Subcutaneous abdominal adipose tissue (tissue), 5 donors: ENCODE measurements at regions not wholly inside any gene's neighbourhood (a gene's known extent, or its start where the extent isn't known, plus 50 kb on each side); places are given as distances from the start of the nearest gene placed in this dataset.

Experiments used
- H3K27ac ChIP-seq: one replicate; pipeline ENCODE4 v1.7.0; 2013; ENCODE audit warnings: low read depth, mild to moderate bottlenecking, inconsistent platforms, low read length, moderate library complexity
- H3K27me3 ChIP-seq, 5 donors: one replicate each; pipeline ENCODE4 v1.7.0; 2013; ENCODE audit warnings: low read length in 5 of 5, inconsistent platforms in 1 of 5; ENCODE audit not compliant: control insufficient read depth in 5 of 5, insufficient read depth in 4 of 5
- H3K36me3 ChIP-seq, 5 donors: one replicate each; pipeline ENCODE4 v1.7.0; 2013; ENCODE audit warnings: low read length in 5 of 5; ENCODE audit not compliant: control insufficient read depth in 5 of 5, insufficient read depth in 5 of 5
- H3K4me1 ChIP-seq, 5 donors: one replicate each; pipeline ENCODE4 v1.7.0; 2013; ENCODE audit warnings: low read length in 5 of 5, mild to moderate bottlenecking in 3 of 5, moderate library complexity in 1 of 5; ENCODE audit not compliant: control insufficient read depth in 5 of 5, insufficient read depth in 5 of 5
- H3K4me3 ChIP-seq, 5 donors: one replicate each; pipeline ENCODE4 v1.7.0; 2013; ENCODE audit warnings: low read length in 5 of 5, low read depth in 1 of 5
- H3K9ac ChIP-seq, 5 donors: one replicate each; pipeline ENCODE4 v1.7.0; 2013; ENCODE audit warnings: low read length in 5 of 5, mild to moderate bottlenecking in 4 of 5, moderate library complexity in 3 of 5
- H3K9me3 ChIP-seq, 5 donors: one replicate each; pipeline ENCODE4 v1.7.0; 2013; ENCODE audit warnings: low read length in 5 of 5; ENCODE audit not compliant: control insufficient read depth in 5 of 5
- donor health status: healthy.
- donor health status: healthy.
- donor health status: healthy.
- donor health status: healthy.
- donor health status: healthy.

GRCh38 chr12:127675936-127676335 lies 591.0 kb upstream of the TMEM132C start:
- peaks cover 0 to 2% (median 0%) of the 10 kb centered on the region in 5 donors for H3K27me3 ChIP-seq
- H3K9me3 ChIP-seq: no peaks in the 10 kb centered on the region
- H3K4me1 ChIP-seq: peaks cover 0 to 7% (median 4%) of the 10 kb centered on the region in 5 donors
- H3K4me3 ChIP-seq: no peak overlapping the region
- H3K27ac ChIP-seq: no peak overlapping the region
- no peak overlapping the region for H3K9ac ChIP-seq
- H3K36me3 ChIP-seq: no peaks in the 10 kb centered on the region

- H3K27ac ChIP-seq: no peak overlapping the region
- no peaks in the 10 kb centered on the region for H3K36me3 ChIP-seq
- H3K9me3 ChIP-seq: no peaks in the 10 kb centered on the region
- H3K4me1 ChIP-seq: peaks cover 0 to 7% (median 4%) of the 10 kb centered on the region in 5 donors
- H3K9ac ChIP-seq: no peak overlapping the region
- H3K27me3 ChIP-seq: peaks cover 0 to 2% (median 0%) of the 10 kb centered on the region in 5 donors
- H3K4me3 ChIP-seq: no peak overlapping the region
Measured at GRCh38 chr12:127677537-127678131, 589.3 kb upstream of the TMEM132C start.

DNA sequence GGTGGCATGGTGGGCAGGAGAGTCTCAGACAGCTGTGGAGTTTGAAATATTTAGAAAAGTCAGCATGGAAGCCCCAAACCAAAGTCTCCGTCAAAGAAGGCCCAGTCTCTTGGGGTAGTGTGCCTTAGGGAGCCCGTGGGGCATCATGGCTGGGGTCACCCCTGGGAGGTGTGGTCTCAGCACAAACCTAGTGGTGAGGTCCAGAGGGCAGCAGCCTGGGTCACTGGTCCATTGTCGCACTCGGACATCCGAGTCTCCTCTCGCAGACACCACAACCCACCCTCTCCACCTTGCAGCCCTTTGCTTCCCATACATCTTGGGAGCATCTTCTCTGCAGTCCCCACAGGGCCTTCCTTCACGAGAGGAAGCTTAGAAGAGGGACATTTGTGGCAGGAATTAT lies 588.0 kb upstream of the TMEM132C start:
- Histone ChIP-seq H3K36me3 (no peaks in the 10 kb centered on the region), H3K27me3 (peaks cover 0 to 2% (median 0%) of the 10 kb centered on the region in 5 donors), H3K4me3 (no peak overlapping the region), H3K27ac (no peak overlapping the region), H3K9me3 (no peaks in the 10 kb centered on the region), H3K9ac (no peak overlapping the region), H3K4me1 (peaks cover 0 to 7% (median 4%) of the 10 kb centered on the region in 5 donors)

DNA sequence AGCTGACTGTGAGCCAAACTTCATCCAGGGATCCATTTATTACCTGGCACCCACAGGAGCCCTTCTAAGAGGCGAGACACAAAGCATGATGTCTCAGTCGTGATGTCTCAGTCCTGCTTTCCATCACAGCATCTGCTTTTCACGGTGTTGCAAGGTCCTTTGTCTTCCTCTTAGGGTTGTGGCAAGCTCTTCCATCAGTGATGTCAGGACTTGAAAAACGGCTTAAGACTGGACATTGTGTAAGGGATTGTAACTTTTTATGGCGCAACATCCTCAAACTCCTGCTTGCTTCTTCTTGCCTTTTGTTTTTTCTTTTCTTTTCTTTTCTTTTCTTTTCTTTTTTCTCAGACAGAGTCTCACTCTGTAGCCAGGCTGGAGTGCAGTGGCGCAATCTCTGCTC lies 586.5 kb upstream of the TMEM132C start:
- Histone ChIP-seq H3K4me3 (no peak overlapping the region), H3K27me3 (peaks cover 0 to 2% (median 0%) of the 10 kb centered on the region in 5 donors), H3K36me3 (no peaks in the 10 kb centered on the region), H3K9ac (no peak overlapping the region), H3K9me3 (no peaks in the 10 kb centered on the region), H3K27ac (no peak overlapping the region), H3K4me1 (peaks cover 0 to 7% (median 4%) of the 10 kb centered on the region in 5 donors)

- Histone ChIP-seq H3K9me3 (no peaks in the 10 kb centered on the region), H3K4me3 (no peak overlapping the region), H3K4me1 (peaks cover 0 to 7% (median 4%) of the 10 kb centered on the region in 5 donors), H3K27me3 (peaks cover 0 to 2% (median 0%) of the 10 kb centered on the region in 5 donors), H3K9ac (no peak overlapping the region), H3K36me3 (no peaks in the 10 kb centered on the region), H3K27ac (no peak overlapping the region)
Measured at GRCh38 chr12:127681151-127681754, 585.7 kb upstream of the TMEM132C start.

GRCh38 chr12:127685491-127685890 lies 581.5 kb upstream of the TMEM132C start:
- Histone ChIP-seq H3K27me3 (peaks cover 0 to 2% (median 0%) of the 10 kb centered on the region in 5 donors), H3K9ac (no peak overlapping the region), H3K9me3 (no peaks in the 10 kb centered on the region), H3K27ac (no peak overlapping the region), H3K36me3 (no peaks in the 10 kb centered on the region), H3K4me3 (no peak overlapping the region), H3K4me1 (no peaks in the 10 kb centered on the region)

GRCh38 chr12:127685931-127686330 lies 581.0 kb upstream of the TMEM132C start:
- Histone ChIP-seq H3K27me3 (peaks cover 0 to 2% (median 0%) of the 10 kb centered on the region in 5 donors), H3K36me3 (no peaks in the 10 kb centered on the region), H3K9ac (no peak overlapping the region), H3K27ac (no peak overlapping the region), H3K4me1 (no peaks in the 10 kb centered on the region), H3K4me3 (no peak overlapping the region), H3K9me3 (no peaks in the 10 kb centered on the region)

GRCh38 chr12:127687181-127687580 lies 579.8 kb upstream of the TMEM132C start:
- Histone ChIP-seq H3K4me1 (no peaks in the 10 kb centered on the region), H3K9ac (no peak overlapping the region), H3K27me3 (peaks cover 0 to 2% (median 0%) of the 10 kb centered on the region in 5 donors), H3K27ac (no peak overlapping the region), H3K36me3 (no peaks in the 10 kb centered on the region), H3K9me3 (no peaks in the 10 kb centered on the region), H3K4me3 (no peak overlapping the region)

- no peaks in the 10 kb centered on the region for H3K36me3 ChIP-seq
- H3K9ac ChIP-seq: no peak overlapping the region
- no peaks in the 10 kb centered on the region for H3K9me3 ChIP-seq
- no peak overlapping the region for H3K27ac ChIP-seq
- H3K4me3 ChIP-seq: no peak overlapping the region
- no peaks in the 10 kb centered on the region for H3K4me1 ChIP-seq
- peaks cover 0 to 2% (median 0%) of the 10 kb centered on the region in 5 donors for H3K27me3 ChIP-seq
Measured at GRCh38 chr12:127688906-127689428, 578.0 kb upstream of the TMEM132C start.

DNA sequence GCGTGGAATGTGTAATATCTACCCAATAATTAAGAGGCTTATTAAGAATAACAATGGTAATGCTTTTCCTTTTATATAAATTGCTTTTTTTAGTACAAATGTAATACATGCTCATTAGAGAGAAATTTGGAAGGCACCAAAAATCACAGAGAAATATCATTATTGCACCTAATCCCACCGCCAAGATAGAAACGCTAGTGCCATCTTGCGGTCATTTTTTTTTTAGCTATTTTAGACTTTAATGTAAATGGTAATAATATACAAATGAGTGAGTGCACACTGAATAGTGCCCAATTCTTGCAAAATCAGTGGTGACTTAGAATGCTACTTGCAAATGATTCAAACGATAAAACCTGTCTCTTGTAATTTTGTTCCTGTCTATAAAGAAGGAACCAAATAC lies 576.8 kb upstream of the TMEM132C start:
- Histone ChIP-seq H3K4me3 (no peak overlapping the region), H3K4me1 (no peaks in the 10 kb centered on the region), H3K27ac (no peak overlapping the region), H3K9ac (no peak overlapping the region), H3K27me3 (peaks cover 0 to 2% (median 0%) of the 10 kb centered on the region in 5 donors), H3K9me3 (no peaks in the 10 kb centered on the region), H3K36me3 (no peaks in the 10 kb centered on the region)
